Glomerular visceral epithelial cell (primary cell): ENCODE measurements at regions not wholly inside any gene's neighbourhood (a gene's known extent, or its start where the extent isn't known, plus 50 kb on each side); places are given as distances from the start of the nearest gene placed in this dataset.
A peak's percentile ranks its signal among the peaks of the same experiment; 100 is the strongest.

Source experiments
- DNase-seq: peaks from one replicate; pipeline ENCODE4 v3.0.0-alpha.2; 2016; ENCODE audit errors: extremely low spot score

DNA sequence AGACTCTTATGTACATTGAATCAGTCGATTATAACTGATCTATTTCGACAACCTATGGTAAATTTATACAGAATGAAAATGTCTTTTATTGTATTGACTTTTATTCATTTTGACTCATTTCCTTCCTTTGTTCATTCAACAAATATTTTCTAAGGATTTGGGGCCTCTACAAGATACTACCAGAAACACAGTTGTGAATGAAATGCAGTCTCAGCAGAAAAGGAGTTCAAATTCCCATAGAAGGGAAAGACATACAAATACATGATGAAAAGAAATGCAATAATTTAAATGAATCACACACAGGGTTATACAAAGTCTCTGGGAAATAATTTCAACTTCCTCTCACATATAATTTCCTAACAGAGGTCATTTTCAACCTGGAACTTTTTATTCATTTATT is 134.0 kb upstream of the SEMA3A start:
- DNase-seq: no peak

DNA sequence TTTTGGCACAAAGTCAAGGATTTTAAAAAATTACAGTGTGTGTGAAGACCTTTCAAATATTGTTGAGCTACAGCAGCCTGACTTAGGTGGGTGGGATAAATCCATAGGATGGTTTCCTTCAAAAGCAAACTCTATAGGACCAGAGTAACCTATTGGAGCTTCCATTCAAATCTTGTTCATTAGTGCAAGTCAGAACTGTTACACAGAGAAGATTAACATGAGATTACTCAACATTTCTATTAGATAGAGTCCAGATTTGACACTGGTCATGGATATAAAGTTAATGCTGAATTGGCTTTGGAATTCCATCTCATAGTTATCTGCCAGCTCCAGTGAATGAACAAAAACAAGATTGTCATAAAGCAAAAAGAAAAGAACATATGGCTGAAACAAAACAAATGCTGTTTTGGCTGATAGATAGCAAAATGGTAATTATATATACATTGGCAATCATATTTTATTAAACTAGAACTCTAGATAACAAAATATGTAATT is 129.6 kb upstream of the SEMA3A start:
- no peak for DNase-seq

DNA sequence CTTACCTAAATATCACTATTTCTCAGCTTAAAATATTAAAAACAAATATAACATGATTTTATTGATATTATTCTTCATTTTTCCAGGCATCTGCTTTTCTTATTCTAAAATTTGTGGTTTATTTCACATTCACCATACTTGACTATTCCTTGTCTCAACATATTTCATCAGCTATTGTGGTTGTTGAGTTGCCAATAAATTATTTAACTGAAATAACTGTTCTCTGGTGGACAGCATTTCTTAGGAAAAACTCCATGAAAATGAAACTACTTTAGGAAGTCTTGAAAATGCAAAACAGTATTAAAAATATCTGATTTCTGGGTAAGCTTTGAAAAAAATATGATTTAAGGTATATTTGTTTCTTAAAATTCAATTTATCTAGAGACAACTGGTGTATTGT is 122.9 kb upstream of the SEMA3A start:
- no peak for DNase-seq

DNA sequence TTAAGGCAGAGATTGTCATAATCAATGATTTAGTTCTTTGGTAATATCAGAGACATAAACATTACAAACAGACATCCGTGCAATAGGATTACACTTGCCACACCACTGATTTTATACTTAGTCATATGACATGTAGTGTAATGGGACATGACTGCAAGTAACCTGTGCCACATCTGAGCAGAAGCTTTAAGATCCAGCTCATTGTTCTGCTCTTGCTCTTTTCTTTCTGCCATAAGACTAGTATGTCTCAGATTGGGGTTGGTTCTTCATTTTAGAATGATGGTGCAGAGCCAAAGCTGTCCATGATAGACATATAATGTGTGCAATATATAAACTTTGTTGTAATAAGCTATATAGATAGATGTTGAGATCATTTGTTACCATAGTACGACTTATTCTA is 119.7 kb upstream of the SEMA3A start:
- no peak for DNase-seq

DNA sequence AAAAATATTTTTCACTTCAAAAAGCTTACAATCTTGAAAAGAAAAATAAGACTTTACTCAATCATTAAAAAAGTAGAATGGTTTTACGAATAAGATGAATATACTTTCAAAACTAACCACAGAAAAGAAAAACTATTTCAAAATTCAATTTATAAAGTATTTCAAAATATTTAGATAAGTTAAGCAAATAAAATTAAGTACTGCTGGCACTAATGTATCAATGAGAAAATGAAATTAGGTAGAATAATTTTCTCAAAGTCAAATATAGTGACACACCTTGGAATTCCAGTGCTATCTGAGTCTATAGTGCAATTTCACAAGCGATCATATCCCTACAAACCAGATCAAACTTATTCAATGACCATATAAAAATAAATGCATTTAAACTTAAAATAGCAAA is 109.8 kb upstream of the SEMA3A start:
- no peak for DNase-seq

DNA sequence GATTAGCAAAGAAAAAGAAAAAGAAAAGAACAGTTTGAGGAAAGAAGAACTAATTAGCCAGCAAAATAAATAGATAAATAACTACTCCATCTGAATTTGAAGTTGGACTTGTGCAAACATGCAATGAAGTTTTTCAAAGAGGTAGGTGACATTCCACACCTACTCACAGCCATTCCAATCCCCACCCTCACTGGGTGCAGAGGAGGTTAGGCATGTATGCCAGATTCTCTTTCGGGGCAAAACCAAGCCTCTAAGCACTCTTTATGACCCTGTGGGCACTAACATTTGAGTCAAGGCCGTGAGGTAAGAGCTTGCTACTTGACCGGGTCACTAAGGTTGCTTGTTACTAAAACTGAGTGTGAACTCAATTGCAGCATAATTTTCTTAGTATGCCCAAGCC is 108.4 kb upstream of the SEMA3A start:
- no peak for DNase-seq

DNA sequence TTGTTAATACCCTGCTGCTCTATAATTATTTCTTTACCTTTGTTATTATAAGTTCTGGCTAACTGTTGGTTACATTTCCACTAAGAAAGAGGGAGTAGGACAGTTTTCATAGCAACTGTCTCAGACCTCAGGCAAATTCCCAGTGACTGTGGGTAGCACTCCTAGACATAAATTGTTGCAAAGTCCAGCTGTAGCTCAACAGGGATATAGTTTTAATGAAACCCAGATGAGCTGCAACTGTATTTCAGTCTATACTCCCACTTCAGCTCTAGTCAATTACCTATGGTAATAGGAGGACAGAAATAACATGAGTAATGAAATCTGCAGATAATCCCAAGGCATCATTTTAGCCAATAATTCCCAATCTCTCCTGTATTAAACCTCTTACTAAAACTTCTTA is 103.0 kb upstream of the SEMA3A start:
- no peak for DNase-seq

DNA sequence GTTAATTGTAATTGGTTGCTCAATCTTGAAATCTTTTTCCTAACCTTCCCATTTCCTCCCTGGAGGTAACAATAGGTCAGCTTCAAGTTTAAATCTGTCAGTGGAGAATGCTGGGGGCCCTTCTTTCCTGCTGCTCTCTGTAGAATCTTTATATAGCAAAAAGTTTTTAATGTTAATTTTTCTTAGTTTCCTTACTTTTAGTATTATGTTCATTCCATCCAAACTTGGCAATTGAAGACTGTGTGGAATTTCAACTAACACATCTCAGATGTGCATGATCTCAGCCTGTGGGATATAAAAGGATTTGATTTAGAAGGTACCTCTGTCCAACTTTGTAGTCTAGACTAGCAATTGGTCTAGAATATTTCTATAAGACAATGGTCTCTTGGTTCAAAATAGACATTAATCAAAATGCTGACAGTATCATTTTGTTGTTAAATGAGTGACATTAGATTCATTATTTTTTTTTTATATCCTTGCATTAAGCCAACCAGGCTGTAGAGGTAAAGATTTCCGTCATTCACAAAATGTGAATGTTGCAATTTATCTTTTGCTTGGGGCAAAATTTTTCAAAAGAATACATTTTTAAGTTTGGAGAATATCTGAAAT is 100.4 kb upstream of the SEMA3A start:
- no peak for DNase-seq

DNA sequence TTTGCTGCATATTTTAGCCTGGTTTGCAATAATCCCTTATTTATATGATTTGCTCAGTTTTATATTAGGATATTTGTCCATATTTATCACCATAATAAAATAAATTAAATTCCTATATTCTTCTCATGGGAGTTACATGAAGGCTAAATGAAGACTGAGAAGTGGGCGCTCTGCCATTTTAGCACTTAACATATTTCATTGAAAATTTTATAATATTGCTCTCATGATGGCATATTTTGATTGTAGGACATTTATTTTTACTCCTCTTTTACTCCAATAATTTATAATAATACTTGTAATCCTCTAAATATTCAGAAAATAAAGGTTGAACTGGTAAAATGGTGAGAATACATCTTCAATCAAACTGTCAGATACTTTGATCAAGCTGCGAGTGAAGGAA is 99.8 kb upstream of the SEMA3A start:
- no peak for DNase-seq

DNA sequence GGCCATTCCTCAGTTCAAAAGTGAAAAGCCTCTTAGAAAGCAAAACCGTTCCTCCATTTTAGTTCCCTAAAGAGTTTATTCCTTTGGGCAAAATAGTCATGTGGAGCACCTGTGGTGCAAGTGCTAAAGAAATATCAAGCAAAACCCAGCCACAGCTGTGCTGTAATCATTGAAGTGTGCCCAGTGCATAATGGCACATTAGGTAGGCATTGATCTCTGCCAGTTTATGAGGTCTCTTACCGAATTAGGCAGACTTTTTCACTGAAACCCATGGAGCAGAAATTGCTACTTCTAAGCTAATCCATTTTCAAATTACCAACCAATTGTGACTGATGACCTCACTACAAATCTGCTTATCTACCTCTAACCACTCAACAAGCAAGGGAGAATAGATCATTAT is 97.2 kb upstream of the SEMA3A start:
- DNase-seq: no peak

DNA sequence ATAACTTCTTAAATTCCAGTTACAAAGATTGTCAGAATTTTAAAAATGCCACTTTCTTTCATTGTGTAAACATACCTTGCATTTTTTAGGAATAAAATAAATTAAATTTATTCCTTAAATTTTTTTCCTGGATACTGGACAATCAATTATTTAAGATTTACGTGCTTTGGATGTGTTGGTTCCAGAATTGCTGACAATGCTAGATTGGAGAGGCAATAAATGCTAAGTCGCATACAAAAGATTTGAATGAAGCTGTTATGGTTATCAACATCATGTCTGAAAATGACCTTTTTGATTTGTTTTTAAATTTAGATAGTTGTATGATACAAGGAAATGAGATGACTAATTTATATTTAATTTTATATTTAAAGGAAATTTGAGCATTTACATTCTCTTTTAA is 89.2 kb upstream of the SEMA3A start:
- no peak for DNase-seq

DNA sequence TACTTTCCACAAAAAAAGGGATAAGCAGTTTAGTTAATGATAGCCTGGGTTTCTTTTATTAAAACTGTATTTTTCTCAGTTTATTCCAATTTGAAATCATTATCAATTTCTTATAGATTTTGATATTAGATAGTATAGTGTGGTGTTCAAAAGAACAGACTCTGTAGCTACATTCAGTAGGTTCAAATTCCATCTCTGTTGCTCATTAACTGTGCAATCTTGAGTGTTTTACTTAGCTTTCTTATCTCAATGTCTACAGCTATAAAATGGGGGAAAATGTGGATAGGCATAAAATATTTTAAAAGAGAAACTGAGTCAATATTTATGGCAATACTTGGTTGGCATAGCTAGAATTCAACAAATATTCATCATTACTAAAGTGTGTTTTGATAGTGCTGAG is 86.9 kb upstream of the SEMA3A start:
- no peak for DNase-seq

DNA sequence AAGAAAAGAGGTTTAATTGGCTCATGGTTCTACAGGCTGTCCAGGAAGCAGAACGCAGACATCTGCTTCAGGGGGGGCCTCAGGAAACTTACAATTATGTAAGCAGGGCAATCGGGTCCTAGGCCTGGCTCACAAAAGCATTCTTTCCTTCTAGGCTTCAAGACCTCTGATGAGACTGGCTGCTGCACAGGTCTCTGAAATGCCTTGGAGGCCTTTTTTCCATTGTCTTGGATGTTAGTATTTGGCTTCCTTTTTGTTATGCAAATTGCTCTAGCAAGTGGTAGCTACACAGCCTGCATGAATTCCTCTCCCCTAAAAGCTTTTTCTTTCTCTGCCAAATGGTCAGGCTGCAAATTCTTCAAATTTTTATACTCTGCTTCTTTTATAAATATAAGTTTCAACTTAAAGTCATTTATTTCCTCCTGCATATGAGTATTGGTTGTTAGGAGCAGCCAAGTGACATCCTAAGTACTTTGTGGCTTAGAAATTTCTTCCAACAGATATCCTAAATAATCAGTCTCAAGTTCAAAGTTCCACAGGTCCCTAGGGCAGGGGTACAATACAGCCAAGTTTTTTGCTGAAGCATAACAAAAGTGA is 83.1 kb upstream of the SEMA3A start:
- DNase-seq: no peak

DNA sequence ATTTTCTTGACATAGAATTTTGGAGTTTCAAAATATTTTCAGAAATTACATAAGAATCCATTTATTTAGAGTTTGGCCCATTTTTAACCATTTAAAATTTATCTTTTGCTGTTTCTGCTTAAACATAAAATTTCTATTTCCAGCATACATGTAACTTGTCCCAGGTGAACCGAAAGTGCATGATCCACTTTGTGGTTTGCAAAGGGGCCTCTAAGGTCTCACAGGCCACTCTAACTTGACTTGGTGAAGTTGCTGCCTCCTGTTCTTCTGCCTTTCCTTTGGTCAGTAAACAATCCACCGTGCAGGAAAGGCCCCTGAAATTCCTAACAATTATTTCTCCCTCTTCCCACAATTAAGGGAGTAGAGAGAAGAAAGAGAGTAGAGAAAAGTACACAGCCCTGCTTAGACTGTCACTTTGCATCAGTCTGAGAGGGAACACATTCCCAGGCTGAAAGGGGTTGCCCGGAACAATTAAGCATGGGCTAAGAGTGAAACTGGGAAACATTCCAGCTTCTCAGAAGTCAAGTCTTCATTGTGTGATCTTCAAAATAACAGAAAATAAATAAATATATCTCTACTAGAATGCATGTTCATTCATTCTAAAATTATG is 79.5 kb upstream of the SEMA3A start:
- DNase-seq: no peak

DNA sequence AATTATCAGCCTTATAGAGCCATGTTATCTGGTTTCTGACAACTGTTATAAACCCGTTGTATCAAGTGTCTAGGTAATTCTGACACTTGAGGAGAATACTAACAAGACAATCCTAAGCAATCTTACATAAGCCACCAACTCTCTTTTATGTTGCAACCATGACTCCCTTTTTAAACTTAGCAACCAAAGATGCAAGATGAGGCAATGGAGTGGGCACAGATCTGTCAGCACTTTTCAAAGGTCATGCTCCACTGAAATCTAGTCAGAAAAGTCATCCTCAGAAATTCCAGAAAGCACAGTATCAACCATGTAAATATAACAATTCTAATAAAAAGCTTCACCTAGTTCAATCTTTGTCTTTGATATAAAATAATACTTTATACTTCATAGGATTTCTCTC is 77.0 kb upstream of the SEMA3A start:
- peak; percentile 47 for DNase-seq

DNA sequence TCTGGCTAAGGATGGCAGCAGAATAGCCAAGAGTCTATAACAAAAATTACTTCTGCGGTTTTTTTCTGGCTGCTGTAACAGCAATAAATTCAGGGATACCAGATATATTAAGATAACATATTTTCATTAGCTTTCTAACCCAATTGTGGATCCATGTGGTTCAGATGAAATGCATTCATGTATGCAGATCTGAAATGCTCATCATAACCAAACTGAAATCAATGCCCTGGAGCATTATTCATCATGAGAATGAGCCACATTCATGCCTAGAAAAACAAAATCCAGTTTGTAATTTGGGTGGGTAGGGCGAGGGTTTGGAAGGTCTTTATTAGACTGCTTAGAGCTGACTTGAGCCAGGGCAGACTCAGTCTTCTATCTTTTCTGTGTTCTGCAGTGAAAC is 69.8 kb upstream of the SEMA3A start:
- DNase-seq: no peak

DNA sequence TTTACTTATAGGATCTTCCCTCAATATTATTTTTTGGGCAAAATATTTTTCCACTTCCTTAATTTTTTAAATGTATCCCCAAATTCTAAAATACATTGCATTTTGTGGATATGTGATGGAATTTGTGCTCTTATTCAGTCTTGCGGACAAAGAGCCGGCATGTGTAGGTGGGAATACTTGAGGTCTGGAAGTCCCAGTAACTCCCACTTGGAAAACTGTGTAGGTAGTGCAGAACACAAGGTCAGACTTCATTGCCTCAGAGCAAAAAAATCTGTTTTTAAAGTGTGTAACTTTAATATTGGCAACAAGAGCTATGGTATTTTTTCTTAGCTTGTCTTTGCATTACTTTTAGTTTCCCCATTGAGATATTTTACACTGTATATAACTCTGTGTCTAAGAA is 68.5 kb upstream of the SEMA3A start:
- no peak for DNase-seq

DNA sequence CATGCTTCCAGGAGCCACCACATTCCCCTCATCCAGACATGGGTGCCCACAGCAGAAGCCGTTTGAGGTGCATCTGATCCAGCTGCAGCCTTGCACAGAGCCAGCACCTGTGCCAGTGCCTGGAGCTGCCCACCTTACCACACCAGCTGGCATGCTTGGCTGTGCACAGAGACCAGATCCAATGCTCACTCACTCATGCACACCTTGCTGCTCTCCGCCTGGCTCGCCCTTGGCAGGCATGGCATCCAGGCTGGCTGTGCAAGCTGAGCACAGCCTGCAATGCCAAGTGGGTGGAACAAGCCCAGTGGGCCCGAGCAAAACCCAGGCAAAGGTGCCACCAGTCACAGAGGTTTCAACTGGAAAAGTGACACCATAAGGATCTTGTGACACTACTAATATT is 66.9 kb upstream of the SEMA3A start:
- no peak for DNase-seq

DNA sequence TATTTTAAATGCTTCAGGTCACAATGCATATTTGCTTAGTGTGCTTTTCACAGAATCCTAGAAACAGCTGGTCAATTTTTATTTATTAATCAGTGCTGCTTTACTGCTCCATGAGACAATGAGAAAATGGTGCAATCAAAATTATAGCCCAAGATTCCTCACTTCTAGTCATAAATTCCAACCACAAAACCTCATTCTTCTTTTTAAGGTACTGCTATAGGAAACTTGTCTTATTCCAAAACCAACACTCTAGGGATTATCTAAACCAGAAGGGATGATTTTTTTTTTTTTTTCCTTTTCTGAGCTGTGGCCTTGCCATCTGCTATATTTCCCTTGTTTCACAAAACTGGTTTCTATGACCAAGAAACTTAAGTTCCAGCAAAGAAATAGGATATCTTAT is 64.0 kb upstream of the SEMA3A start:
- DNase-seq: peak; percentile 47

DNA sequence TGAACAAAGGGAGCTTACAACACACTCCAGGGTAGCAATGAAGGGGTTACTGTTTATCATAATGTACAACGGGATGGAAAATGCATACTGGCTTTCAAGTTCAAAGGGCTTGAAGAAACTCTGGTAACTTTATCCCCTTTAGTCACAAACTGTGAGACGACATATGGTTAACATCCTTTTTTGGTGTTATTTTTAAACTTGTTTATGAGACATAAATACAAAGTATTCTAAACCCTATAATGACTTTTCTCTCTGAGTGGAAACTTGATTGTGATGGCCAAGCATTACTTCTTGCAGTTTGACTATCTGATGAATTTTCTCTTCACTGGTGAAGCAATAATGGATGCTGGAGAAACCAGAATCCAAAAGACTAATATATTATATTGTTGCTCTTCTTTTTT is 62.0 kb upstream of the SEMA3A start:
- no peak for DNase-seq

DNA sequence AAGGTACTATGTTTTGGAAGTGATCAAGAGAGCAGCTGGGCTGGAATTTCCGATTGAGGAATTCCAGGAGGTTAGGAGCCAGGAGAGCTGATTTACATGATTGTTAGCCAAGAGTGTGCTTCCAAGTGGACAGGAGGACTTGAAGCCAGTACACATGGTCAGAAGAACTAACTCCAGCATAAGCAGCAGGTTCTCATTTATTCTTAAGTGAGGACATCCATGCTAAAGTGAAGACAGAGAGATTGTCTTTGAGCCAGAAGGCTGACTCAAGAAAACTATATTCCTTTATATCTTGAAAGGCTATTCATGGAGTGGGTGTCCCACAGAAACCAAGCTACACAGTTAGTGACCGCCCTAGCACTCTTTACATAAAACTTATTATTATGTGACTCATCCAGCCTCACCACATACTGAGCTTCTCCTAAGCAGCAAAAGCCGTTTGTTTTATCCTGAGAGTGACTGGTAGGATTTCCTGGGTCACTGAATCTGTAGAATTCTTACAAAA is 56.7 kb upstream of the SEMA3A start:
- peak; percentile 83 for DNase-seq

DNA sequence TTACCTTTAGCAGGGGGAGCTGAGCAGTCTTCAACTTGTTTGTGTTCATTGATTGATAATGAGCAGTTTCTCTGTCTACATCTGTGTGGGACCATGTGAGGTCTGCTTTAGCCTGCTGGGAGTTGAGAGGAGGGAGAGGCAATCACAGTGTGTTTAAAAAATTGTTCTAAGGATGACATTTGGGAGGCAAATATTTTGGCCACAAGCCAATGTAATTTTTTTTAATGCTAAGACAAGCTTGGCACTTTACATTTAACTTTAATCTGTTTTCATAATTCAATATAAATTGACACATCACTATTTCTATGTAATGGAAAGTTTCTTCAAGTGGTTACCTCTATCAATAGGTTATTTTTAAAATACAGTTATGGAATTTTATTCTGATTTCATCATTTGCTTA is 55.9 kb upstream of the SEMA3A start:
- no peak for DNase-seq

DNA sequence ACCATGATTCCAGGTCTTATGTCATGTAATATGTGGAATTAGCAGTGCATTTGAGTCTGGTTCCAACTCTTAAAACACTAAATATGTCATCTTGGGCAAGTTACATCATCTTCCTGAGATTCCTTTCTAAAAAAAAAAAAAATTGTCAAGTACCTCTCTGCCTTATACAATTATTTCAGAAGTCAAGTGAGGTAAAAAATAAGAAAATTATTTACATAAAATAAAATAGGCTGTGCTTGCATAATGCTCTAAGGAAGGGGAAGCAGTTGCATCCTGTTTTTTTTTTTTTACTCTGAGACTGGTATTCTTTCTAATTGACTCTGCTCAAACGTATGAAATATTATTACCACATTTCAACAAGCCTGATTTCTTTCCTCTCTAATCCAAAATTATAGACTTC is 55.1 kb upstream of the SEMA3A start:
- no peak for DNase-seq

DNA sequence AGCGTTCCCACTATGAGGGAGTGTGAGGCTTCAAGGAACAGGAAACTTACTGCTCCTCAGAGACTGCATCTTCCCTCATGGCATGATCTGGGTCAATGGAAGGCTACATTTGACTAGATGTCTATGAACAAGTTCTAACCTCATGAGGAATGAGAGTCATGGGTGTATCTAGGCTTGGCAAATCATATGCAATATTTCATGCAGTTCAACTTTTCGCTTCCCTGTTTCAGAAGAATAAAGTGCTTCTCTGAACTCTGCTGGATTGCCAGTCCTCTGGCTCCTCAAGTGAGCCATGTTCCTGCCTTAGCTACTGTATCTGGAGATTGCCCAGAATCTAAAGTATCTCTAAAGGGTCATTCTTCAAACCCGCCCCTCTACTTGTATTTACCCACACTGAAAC is 54.3 kb upstream of the SEMA3A start:
- DNase-seq: no peak
